ENCODE measurements at regions not wholly inside any gene's neighbourhood (a gene's known extent, or its start where the extent isn't known, plus 50 kb on each side); places are given as distances from the start of the nearest gene placed in this dataset.

- ChIA-PET POLR2A (no interaction called here), CTCF (no interaction called here)
- H3K4me3 ChIP-seq = no peak overlapping the region
- 12% methylated on average over 4 of the region's 4 CpGs for WGBS (ENCODE audit: missing lambda C conversion rate)
- no peaks in the 10 kb centered on the region for H3K9me3 ChIP-seq
- no peaks in the 10 kb centered on the region for H3K4me1 ChIP-seq
- no peak overlapping the region for H3K4me2 ChIP-seq
- no peak overlapping the region for H3K27ac ChIP-seq
- FAIRE-seq (no peak), ATAC-seq (no peak), DNase-seq (ENCODE audit: low read depth in 1 of 2, low spot score in 1 of 2) (no peak)
- no peak for TF ChIP-seq CTCF (IDR thresholded peaks at IDR 0.05)
- TF ChIP-seq RNF2 (IDR thresholded peaks at IDR 0.05; ENCODE audit: borderline replicate concordance, low read depth) = no peak
- no peak for TF ChIP-seq TFCP2L1 (CRISPR knock-in tag; IDR thresholded peaks at IDR 0.05)
Observed at GRCh38 chr5:67612961-67613360, 416.4 kb upstream of the CD180 start.

GRCh38 chr5:67610186-67610912 is 413.8 kb upstream of the CD180 start:
- CTCF ChIA-PET = interaction anchor here (1.2 to 1.5 kb wide), 2 partner anchors 8 to 11 kb away, joined by 3 read pairs; no protein-coding TSS in a partner anchor

DNA sequence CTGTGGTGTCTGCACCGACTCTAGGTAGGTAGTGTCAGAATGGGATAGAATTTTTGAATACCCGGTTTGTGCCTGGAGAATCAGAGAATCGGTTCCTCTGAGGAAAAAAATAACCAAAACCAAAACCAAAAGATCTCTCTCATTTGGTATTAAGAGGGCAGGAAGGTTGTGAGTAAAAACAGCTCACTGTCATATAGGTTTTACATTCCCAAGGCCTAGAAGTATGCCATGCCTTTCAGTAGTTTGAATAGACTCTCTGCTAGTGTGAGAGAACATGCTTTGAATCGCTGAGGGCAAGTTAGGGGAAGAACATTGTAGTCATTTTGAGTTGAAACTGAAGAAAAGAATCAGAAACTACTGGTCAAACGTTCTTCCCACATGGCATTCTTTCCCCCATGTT is 411.4 kb upstream of the CD180 start:
- DNase-seq (ENCODE audit: low read depth in 1 of 2, low spot score in 1 of 2) (no peak), FAIRE-seq (no peak), ATAC-seq (no peak)
- Histone ChIP-seq H3K4me2 (no peak overlapping the region), H3K4me3 (no peak overlapping the region), H3K4me1 (no peaks in the 10 kb centered on the region), H3K27ac (no peak overlapping the region), H3K9me3 (no peaks in the 10 kb centered on the region; the same call in 2 of the 3 replicates)
- WGBS (ENCODE audit: missing lambda C conversion rate) = 16% methylated on average over 5 of the region's 5 CpGs
- ChIA-PET POLR2A (no interaction called here), CTCF (no interaction called here)
- no peak for TF ChIP-seq SMC3 (IDR thresholded peaks at IDR 0.05)
- no peak for TF ChIP-seq KDM1A (IDR thresholded peaks at IDR 0.05; ENCODE audit: low read depth)
- TF ChIP-seq CTCF (IDR thresholded peaks at IDR 0.05) = no peak
- no peak for TF ChIP-seq HOXA7 (CRISPR knock-in tag; IDR thresholded peaks at IDR 0.05)
- no peak for TF ChIP-seq ZC3H11A (IDR thresholded peaks at IDR 0.05)
- TF ChIP-seq MYC (IDR thresholded peaks at IDR 0.05; ENCODE audit: borderline replicate concordance, low read length) = no peak
- no peak for TF ChIP-seq ZSCAN20 (CRISPR knock-in tag; IDR thresholded peaks at IDR 0.05)
- TF ChIP-seq CEBPB (IDR thresholded peaks at IDR 0.05) = no peak
- TF ChIP-seq, protein P1, sequence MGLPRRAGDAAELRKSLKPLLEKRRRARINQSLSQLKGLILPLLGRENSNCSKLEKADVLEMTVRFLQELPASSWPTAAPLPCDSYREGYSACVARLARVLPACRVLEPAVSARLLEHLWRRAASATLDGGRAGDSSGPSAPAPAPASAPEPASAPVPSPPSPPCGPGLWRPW (IDR thresholded peaks at IDR 0.05) = no peak

More at GRCh38 chr5:67610186-67610912, 413.8 kb upstream of the CD180 start:
- TF ChIP-seq ZC3H11A (IDR thresholded peaks at IDR 0.05) (no peak), MAFK (IDR thresholded peaks at IDR 0.05; ENCODE audit: partially characterized antibody) (peak; percentile 71)
- H3K4me1 ChIP-seq = no peaks in the 10 kb centered on the region
- FAIRE-seq (no peak), ATAC-seq (no peak), DNase-seq (ENCODE audit: low read depth in 1 of 2, low spot score in 1 of 2) (no peak)
- H3K9me3 ChIP-seq = no peaks in the 10 kb centered on the region; the same call in 2 of the 3 replicates
- no peak overlapping the region for H3K27ac ChIP-seq
- no peak overlapping the region for H3K4me3 ChIP-seq
- no peak overlapping the region for H3K4me2 ChIP-seq
- 46% methylated on average over 6 of the region's 6 CpGs for WGBS (ENCODE audit: missing lambda C conversion rate)
- POLR2A ChIA-PET = no interaction called here

GRCh38 chr5:67606586-67606947 is 410.0 kb upstream of the CD180 start:
- FAIRE-seq (no peak), DNase-seq (ENCODE audit: low read depth in 1 of 2, low spot score in 1 of 2) (no peak), ATAC-seq (no peak)
- 9% methylated on average over 2 of the region's 2 CpGs for WGBS (ENCODE audit: missing lambda C conversion rate)
- ChIA-PET CTCF (no interaction called here), POLR2A (no interaction called here)
- H3K27ac ChIP-seq = no peak overlapping the region
- no peak overlapping the region for H3K4me2 ChIP-seq
- H3K4me1 ChIP-seq = no peaks in the 10 kb centered on the region
- H3K4me3 ChIP-seq = no peak overlapping the region
- H3K9me3 ChIP-seq = no peaks in the 10 kb centered on the region; the same call in 2 of the 3 replicates
- no peak for TF ChIP-seq PBX3 (IDR thresholded peaks at IDR 0.05)
- TF ChIP-seq CBX2 (IDR thresholded peaks at IDR 0.05; ENCODE audit: borderline replicate concordance, low read depth) = no peak
- no peak for TF ChIP-seq MYC (IDR thresholded peaks at IDR 0.05; ENCODE audit: borderline replicate concordance, low read length)
- no peak for TF ChIP-seq ZFP36 (IDR thresholded peaks at IDR 0.05; ENCODE audit: borderline replicate concordance, partially characterized antibody)
- no peak for TF ChIP-seq BCL3 (IDR thresholded peaks at IDR 0.05)
- TF ChIP-seq CBX8 (IDR thresholded peaks at IDR 0.05) = no peak
- no peak for TF ChIP-seq MAFK (IDR thresholded peaks at IDR 0.05; ENCODE audit: partially characterized antibody)
- TF ChIP-seq JUN (IDR thresholded peaks at IDR 0.05) = no peak
- no peak for TF ChIP-seq ZNF302 (CRISPR knock-in tag; IDR thresholded peaks at IDR 0.05)
- no peak for TF ChIP-seq TFCP2L1 (CRISPR knock-in tag; IDR thresholded peaks at IDR 0.05)
- no peak for TF ChIP-seq JUNB (IDR thresholded peaks at IDR 0.05)
- TF ChIP-seq ZC3H11A (IDR thresholded peaks at IDR 0.05) = no peak
- TF ChIP-seq ELK1 (IDR thresholded peaks at IDR 0.05; ENCODE audit: low read depth, low read length) = no peak
- TF ChIP-seq BHLHE40 (IDR thresholded peaks at IDR 0.05; ENCODE audit: low read depth, low read length) = no peak
- no peak for TF ChIP-seq POLR2A (IDR thresholded peaks at IDR 0.05; ENCODE audit: low read length)
